HG03457 (cell line): ENCODE measurements at regions not wholly inside any gene's neighbourhood (a gene's known extent, or its start where the extent isn't known, plus 50 kb on each side); places are given as distances from the start of the nearest gene placed in this dataset.
"Not testable (repeated sequence)": the region's sequence is repeated elsewhere in the genome, so short reads cannot be mapped to it uniquely, and the experiment has no call there.

ENCODE experiments used
- ATAC-seq: cut with Tn5 transposase; IDR thresholded peaks from one replicate; pipeline ENCODE4 v1.9.1; 2021; ENCODE audit warnings: moderate number of reproducible peaks; ENCODE audit not compliant: unreplicated experiment

GRCh38 chr6:170087421-170087780, 203.5 kb downstream of the DLL1 start:
- not testable (repeated sequence) for ATAC-seq

GRCh38 chr6:170086639-170087420, 204.0 kb downstream of the DLL1 start:
- no peak for ATAC-seq

DNA sequence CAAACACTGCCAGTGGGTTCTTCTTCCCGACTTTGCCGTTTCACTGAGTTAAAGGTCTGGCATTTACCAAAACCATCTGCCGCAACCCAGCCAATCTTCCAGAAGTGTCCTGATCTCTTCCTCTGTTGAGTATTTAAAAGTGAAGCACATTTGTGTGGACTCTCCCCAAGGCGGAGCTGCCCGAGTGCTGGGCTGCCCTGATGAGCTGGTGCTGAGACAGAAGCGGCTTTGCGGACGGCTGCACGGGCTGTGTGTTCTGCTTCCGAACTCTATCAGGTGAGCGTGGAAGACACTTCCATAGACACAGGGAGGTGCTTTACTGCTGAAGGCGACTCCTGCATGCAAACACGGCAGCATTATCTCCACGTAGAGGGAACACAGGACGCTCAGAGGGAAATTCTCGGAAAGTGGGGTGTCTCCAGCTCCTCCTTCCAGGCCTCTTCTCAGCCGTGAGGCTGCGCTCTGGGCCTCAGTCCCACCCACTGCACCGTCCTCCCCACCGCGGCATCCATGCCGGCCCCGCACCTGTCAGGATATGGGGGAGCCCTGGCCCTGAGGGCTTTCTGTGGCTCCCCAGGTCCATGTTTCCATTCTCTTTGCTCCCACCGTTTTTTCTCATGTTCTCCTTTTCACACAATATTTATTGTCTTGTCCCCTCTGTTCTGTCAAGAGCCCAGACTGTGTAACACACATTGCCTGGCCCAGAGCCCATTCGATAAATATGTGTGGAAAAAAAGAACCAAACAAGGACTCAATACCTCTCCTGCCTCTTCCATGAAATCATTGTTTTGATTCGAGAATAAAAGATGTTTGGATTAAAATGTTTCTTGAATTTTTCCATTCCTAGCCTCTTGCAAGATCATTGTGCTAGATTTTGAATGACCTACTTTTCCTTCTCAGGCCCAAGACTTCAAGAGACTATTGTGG, 205.1 kb downstream of the DLL1 start:
- ATAC-seq: no peak

DNA sequence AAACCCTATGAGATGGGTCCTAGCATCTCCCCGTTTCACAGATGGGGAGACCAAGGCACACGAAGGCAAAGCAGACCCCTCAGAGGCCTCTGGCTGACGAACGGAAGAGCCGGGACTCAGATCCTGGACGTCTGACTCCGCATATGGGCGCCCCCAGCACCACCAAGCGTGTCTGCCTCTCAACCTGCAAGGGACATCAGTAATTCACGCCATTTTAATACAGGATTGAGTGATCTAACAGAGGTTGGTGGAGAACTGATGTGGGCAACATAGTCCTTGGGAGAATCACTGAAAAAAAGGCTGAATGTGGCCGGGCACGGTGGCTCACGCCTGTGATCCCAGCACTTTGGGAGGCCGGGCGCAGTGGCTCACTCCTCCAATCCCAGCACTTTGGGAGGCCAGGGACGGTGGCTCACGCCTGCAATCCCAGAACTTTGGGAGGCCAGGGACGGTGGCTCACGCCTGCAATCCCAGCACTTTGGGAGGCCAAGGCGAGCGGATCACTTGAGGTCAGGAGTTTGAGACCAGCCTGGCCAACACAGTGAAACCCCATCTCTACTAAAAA, 206.6 kb downstream of the DLL1 start:
- ATAC-seq: no peak

DNA sequence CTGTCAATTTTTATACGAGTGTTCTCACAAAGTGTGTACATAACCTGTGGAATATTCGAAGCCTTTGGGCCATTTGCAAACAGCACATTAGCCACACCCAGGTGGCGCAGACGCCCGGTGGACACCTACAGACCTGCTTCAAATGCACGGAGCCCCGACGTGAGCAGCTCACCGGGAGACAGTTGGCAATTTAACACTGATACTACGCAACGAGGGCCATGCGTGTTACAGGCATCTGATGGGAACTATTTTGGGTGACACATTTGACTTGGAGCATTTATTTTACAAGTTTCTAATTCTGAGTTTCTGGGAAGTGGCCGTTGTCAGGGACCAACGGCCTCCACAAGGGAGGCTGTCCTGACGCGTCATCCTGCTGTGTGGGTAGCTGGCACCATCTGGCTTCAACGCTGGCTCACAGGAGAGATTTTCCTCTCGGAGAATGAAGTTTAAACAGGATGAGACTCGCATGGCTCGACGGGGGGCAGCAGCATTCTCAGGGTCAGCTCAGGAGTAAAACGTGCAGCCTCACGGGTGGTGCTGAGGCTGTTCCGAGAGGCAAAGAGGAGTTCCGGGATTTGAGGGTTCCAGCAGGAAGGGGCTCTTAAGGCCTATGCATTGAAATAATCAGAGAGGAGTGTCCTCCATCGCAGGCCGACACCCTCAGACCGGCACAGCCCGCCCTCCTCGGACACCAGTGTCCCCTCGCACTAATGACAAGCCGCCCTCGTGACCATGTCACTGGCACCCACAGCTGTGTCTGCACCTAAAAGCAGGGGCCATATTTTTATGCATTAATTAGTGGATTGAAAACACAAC, 207.4 kb downstream of the DLL1 start:
- no peak for ATAC-seq

GRCh38 chr6:170082531-170083187, 208.2 kb downstream of the DLL1 start:
- no peak for ATAC-seq

GRCh38 chr6:170082067-170082466, 208.8 kb downstream of the DLL1 start:
- no peak for ATAC-seq

GRCh38 chr6:170081556-170081955, 209.3 kb downstream of the DLL1 start:
- ATAC-seq: no peak

DNA sequence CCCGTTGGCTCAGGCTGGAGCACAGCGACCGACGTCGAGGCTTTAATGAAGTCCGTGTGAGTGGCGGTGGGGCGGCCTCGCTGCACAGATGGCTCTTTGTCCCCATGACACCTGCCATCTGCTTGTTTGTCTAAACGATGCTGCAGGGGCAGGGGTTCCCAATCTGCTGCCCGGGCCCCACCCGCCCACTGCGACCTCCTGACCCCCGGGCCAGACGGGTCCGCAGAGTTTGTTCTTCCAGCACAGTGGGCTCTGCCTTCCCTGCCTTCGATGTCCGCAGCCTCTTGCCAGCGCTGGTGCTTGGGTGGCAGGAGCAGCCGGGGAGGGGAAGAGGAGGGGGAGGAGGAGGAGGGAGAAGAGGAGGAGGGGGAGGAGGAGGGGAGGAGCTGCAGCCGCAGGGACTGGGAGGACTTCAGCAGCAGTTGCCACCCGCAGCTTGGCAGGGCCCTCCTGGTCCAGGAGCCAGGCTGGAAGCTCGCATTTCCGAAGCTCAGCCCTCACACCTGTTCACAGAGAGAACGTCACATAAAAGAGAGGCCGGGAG, 210.0 kb downstream of the DLL1 start:
- no peak for ATAC-seq

DNA sequence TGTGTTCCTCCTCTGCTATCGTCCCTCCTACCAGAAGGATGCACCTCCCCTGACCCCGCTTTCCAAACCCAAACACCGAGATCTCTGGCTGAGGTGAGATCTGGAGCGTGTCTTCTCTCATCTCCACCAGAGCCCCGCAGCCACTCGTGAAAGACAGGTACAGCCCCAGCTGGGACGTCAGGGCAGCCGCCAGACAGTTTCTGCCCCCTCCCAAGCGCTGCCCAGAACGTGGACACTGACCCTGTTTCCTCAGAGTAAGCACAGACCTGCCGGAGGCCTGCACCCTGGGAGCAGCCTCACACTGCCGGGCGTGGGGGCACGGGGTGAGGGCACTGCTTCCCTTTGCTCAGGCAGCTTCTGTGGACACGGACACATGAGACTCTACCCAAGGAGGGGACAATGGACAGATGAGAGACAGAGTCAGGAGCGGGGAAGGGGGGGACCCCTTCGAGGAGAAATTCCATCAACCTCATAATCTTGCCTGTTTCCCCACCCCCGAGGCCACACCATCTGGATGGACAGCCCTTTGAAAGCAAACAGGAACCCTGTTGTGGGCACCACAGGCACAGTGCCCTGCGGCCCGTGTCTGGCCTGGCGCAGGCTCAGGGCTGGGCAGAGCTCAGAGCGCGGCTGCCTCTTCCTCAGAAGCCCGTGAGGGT, 210.6 kb downstream of the DLL1 start:
- ATAC-seq: no peak

GRCh38 chr6:170076466-170077165, 214.3 kb downstream of the DLL1 start:
- ATAC-seq: no peak

DNA sequence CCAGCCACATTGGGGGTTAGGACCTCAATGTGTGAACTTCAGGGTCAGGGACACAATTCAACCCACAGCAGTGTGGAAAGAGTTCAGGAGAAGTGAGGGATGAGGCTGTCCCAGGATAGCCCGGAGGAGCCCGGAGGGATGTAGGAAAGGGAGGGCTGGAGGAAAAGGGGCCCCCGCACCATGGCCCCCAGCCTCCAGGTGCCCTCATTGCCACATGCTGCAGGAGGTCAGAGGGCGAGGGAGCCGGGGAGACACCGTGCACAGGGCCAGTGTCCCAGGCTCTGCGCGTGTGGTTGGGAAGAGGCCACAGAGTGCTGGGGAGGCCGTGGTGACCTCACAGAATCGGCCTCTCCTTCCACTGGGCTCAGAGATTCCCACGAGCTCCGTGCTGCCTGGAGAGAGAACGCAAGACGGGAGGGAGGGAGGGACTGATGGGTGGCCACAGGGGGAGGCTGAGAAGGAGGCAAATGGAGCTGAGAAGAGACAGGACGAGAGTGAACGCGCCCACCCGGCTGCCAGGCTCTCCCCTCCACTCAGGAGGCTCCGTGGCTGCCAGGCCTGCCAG, 215.1 kb downstream of the DLL1 start:
- no peak for ATAC-seq

- ATAC-seq: no peak
Measured at GRCh38 chr6:170074907-170075306, 216.0 kb downstream of the DLL1 start.

- no peak for ATAC-seq
Measured at GRCh38 chr6:170074435-170074834, 216.4 kb downstream of the DLL1 start.

- no peak for ATAC-seq
Measured at GRCh38 chr6:170073846-170074245, 217.0 kb downstream of the DLL1 start.

- no peak for ATAC-seq
Measured at GRCh38 chr6:170072246-170072645, 218.6 kb downstream of the DLL1 start.

GRCh38 chr6:170069611-170070010, 221.3 kb downstream of the DLL1 start:
- ATAC-seq: no peak

DNA sequence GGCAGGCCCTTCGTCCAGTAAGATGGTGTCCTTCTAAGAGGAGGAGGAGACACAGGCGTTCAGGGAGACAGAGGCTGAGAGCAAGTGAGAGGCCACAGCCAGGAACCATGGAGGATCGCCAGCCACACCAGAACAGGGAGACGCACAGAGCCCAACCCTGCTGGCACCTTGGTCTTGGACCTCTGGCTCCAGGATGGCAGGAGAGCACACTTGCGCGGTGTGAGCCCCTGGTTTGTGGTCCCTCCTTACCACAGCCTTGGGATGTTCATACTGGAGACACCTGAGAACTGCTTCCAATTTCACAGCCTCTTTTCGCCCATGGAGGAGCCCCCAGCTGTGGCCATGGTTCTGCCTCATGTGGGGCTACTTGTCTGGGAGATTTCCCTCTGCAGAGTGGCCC, 222.4 kb downstream of the DLL1 start:
- ATAC-seq: no peak

DNA sequence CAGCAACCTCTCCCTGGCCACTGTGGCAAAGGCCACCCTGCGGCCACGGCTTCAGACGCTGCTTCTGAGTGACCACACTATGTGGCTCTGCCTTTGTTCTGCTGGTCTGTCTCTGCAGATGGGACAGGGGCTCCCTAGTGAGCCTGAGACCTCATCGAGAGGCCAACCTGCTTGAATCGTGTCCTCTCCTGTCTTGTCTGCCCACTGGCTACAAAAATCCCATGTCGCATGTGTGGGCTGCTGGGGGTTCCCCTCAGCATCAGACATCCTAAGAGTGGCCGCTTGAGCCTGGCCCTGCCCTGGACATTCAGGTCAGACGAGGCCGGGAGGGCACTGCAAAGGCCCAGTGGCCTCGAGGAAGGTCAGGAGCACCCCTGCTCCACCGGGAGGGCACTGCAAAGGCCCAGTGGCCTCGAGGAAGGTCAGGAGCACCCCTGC, 222.9 kb downstream of the DLL1 start:
- no peak for ATAC-seq
